ENCODE measurements at regions not wholly inside any gene's neighbourhood (a gene's known extent, or its start where the extent isn't known, plus 50 kb on each side); places are given as distances from the start of the nearest gene placed in this dataset.

GRCh38 chr21:25342816-25343215 is 264.5 kb downstream of the MRPL39 start:
- Histone ChIP-seq H3K9ac (ENCODE audit: low read length) (no peak overlapping the region), H4K20me1 (ENCODE audit: control insufficient read depth, insufficient read depth, low read length, poor library complexity, severe bottlenecking) (no peaks in the 10 kb centered on the region), H3K9me3 (ENCODE audit: control extremely low read depth in 1 of 3, control insufficient read depth in 2 of 3, insufficient read depth in 1 of 3, low read length in 2 of 3) (no peaks in the 10 kb centered on the region), H3K27ac (ENCODE audit: low read length in 2 of 2) (no peak overlapping the region), H2AFZ (ENCODE audit: insufficient read depth, low read depth, low read length, poor library complexity, severe bottlenecking) (no peak overlapping the region), H3K4me1 (ENCODE audit: control insufficient read depth in 2 of 2, insufficient read depth in 2 of 2, low read length in 2 of 2) (no peaks in the 10 kb centered on the region), H3K36me3 (replicated peaks in 1 of 2; ENCODE audit: control extremely low read depth in 1 of 2, control insufficient read depth in 1 of 2, extremely low read depth in 1 of 2, insufficient read depth in 2 of 2, low read length in 1 of 2) (no peaks in the 10 kb centered on the region), H3K79me2 (ENCODE audit: control insufficient read depth, insufficient read depth, low read length) (no peaks in the 10 kb centered on the region), H3K4me2 (replicated peaks; ENCODE audit: low read depth, low read length, poor library complexity, severe bottlenecking) (no peak overlapping the region), H3K4me3 (ENCODE audit: control extremely low read depth in 1 of 5, extremely low read depth in 1 of 5, insufficient read depth in 1 of 5, low read depth in 2 of 5, low read length in 4 of 5) (no peak overlapping the region), H3K27me3 (replicated peaks in 1 of 4; ENCODE audit: control extremely low read depth in 1 of 4, control insufficient read depth in 3 of 4, insufficient read depth in 4 of 4, low read length in 3 of 4) (no peaks in the 10 kb centered on the region)
- ATAC-seq (ENCODE audit: low read depth) (no peak), DNase-seq (no peak)
- Mint-ChIP-seq H3K9me3 (ENCODE audit: insufficient read depth) (no peaks in the 10 kb centered on the region), H3K4me3 (no peak overlapping the region), H3K27me3 (no peaks in the 10 kb centered on the region), H3K4me1 (no peaks in the 10 kb centered on the region), H3K27ac (no peak overlapping the region)
- WGBS (ENCODE audit: insufficient coverage), result no CpG with 5 or more reads among the region's 1 CpG
- TF ChIP-seq, protein P1, sequence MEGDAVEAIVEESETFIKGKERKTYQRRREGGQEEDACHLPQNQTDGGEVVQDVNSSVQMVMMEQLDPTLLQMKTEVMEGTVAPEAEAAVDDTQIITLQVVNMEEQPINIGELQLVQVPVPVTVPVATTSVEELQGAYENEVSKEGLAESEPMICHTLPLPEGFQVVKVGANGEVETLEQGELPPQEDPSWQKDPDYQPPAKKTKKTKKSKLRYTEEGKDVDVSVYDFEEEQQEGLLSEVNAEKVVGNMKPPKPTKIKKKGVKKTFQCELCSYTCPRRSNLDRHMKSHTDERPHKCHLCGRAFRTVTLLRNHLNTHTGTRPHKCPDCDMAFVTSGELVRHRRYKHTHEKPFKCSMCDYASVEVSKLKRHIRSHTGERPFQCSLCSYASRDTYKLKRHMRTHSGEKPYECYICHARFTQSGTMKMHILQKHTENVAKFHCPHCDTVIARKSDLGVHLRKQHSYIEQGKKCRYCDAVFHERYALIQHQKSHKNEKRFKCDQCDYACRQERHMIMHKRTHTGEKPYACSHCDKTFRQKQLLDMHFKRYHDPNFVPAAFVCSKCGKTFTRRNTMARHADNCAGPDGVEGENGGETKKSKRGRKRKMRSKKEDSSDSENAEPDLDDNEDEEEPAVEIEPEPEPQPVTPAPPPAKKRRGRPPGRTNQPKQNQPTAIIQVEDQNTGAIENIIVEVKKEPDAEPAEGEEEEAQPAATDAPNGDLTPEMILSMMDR (IDR thresholded peaks at IDR 0.05), result no peak
- no peak for TF ChIP-seq EZH2 (IDR thresholded peaks at IDR 0.05; ENCODE audit: borderline replicate concordance, insufficient read depth, low read depth, low read length, poor library complexity, severe bottlenecking)
- CTCF ChIA-PET, result no interaction called here
- POLR2A ChIA-PET, result no interaction called here
- intact Hi-C loops (cut with micrococcal nuclease), result no loop called here

DNA sequence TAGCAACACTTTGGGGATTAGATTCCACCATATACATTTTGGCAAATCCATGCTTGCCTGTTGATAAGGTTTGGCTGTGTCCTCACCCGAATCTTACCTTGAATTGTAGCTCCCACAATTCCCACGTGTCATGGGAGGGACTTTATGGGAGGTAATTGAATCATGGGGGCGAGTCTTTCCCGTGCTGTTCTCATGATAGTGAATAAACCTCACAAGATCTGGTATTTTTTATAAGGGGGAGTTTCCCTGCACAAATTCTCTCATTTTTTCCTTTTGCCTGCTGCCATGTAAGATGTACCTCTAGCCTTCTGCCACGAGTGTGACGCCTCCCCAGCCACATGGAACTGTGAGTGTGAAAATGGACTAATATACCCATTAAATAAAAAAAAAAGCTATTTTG is 265.3 kb downstream of the MRPL39 start:
- ATAC-seq (ENCODE audit: low read depth) (no peak), DNase-seq (no peak)
- CTCF ChIA-PET, result no interaction called here
- WGBS (ENCODE audit: insufficient coverage), result no CpG with 5 or more reads among the region's 6 CpGs
- no peak overlapping the region for H3K9ac ChIP-seq (ENCODE audit: low read length)
- Mint-ChIP-seq H3K4me1 (no peaks in the 10 kb centered on the region), H3K9me3 (ENCODE audit: insufficient read depth) (no peaks in the 10 kb centered on the region), H3K27ac (no peak overlapping the region), H3K4me3 (no peak overlapping the region), H3K27me3 (no peaks in the 10 kb centered on the region)
- no peak overlapping the region for H3K4me2 ChIP-seq (replicated peaks; ENCODE audit: low read depth, low read length, poor library complexity, severe bottlenecking)
- H3K27me3 ChIP-seq (replicated peaks in 1 of 4; ENCODE audit: control extremely low read depth in 1 of 4, control insufficient read depth in 3 of 4, insufficient read depth in 4 of 4, low read length in 3 of 4), result no peaks in the 10 kb centered on the region
- POLR2A ChIA-PET, result no interaction called here
- intact Hi-C loops (cut with micrococcal nuclease), result no loop called here
- H3K4me3 ChIP-seq (ENCODE audit: control extremely low read depth in 1 of 5, extremely low read depth in 1 of 5, insufficient read depth in 1 of 5, low read depth in 2 of 5, low read length in 4 of 5), result no peak overlapping the region
- no peak for TF ChIP-seq EZH2 (IDR thresholded peaks at IDR 0.05; ENCODE audit: borderline replicate concordance, insufficient read depth, low read depth, low read length, poor library complexity, severe bottlenecking)
- TF ChIP-seq, protein P1 (IDR thresholded peaks at IDR 0.05), result no peak
- H3K79me2 ChIP-seq (ENCODE audit: control insufficient read depth, insufficient read depth, low read length), result no peaks in the 10 kb centered on the region
- no peak overlapping the region for H3K27ac ChIP-seq (ENCODE audit: low read length in 2 of 2)
- no peaks in the 10 kb centered on the region for H3K36me3 ChIP-seq (replicated peaks in 1 of 2; ENCODE audit: control extremely low read depth in 1 of 2, control insufficient read depth in 1 of 2, extremely low read depth in 1 of 2, insufficient read depth in 2 of 2, low read length in 1 of 2)
- H3K4me1 ChIP-seq (ENCODE audit: control insufficient read depth in 2 of 2, insufficient read depth in 2 of 2, low read length in 2 of 2), result no peaks in the 10 kb centered on the region
- no peaks in the 10 kb centered on the region for H3K9me3 ChIP-seq (ENCODE audit: control extremely low read depth in 1 of 3, control insufficient read depth in 2 of 3, insufficient read depth in 1 of 3, low read length in 2 of 3)
- H2AFZ ChIP-seq (ENCODE audit: insufficient read depth, low read depth, low read length, poor library complexity, severe bottlenecking), result no peak overlapping the region
- H4K20me1 ChIP-seq (ENCODE audit: control insufficient read depth, insufficient read depth, low read length, poor library complexity, severe bottlenecking), result no peaks in the 10 kb centered on the region

Data from B cell (primary cell).